ENCODE measurements at regions not wholly inside any gene's neighbourhood (a gene's known extent, or its start where the extent isn't known, plus 50 kb on each side); places are given as distances from the start of the nearest gene placed in this dataset.

- no peak for TF ChIP-seq CTCF (conservative IDR thresholded peaks at IDR 0.05)
- no peak for TF ChIP-seq ZFX (IDR thresholded peaks at IDR 0.05)
These were observed 319.9 kb upstream of the PTGER4 start for GRCh38 chr5:40359832-40360231.
